ENCODE measurements at regions not wholly inside any gene's neighbourhood (a gene's known extent, or its start where the extent isn't known, plus 50 kb on each side); places are given as distances from the start of the nearest gene placed in this dataset.

DNA sequence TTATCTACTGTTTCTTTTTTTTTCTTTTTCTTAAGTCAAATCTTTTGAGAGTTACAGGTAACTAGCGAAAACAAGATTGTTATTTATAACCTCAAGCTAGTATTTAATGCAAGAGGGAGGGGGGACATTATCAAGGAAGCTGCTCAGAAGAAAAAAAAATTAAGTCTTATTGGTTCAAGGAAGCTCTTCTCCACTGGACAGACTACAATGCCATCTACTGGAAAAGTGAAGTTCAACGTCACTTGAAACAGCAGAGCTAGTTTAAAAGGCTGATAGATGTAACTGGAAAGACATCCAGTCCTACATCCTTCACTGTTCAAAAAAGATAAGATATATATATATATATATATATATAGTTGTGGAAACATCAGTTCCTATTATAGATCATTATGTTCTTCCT is 418.0 kb upstream of the PSMD7 start:
- no peak for DNase-seq

DNA sequence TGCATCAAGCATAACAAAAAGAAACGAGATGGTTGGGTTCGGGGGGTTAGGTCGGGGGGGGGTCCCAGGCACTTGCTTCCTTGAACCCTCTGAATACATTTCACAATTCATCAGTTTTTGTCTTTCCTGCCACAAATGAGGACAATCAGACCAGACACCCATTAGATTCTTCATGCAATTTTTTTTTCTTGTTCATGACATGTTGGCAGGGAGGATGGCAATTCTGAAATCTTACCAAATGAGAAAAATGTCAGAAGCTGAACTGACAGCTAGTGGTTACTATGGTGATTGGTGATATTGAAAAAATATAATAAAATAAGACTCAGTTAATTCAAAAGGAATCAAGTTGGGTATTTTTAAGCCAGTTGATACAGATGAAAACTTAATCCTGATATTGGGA is 419.5 kb upstream of the PSMD7 start:
- DNase-seq, result no peak

DNA sequence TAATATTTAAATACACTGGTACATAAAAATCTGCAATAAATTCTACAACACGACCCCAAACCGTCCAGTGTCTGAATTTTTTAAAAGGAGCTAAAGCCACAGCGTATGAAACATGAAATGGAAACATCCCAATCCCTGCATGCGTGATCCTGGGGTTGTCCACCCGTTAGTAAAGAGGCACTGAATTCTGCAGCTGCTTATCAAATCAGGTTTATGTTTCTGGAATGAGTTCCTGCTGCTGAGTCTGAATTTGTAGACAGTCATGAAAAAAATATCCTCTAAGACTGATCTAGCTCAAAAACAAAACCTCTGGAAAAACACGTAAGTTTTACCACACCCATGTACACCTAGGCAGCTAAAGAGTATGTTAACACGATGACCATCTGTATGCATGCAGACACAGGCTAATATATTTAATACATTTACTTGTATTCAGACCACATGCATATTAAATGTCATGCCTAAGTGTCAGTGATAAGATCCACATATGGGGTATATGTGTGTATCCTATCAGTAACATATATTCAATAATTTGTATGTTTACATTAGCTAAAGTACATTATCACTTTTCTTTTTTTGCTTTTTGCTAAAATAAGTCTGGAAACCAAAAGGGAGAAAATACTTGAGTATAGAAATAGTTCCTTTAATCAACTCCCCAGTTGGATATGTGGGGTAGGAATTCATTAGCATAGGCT is 420.5 kb upstream of the PSMD7 start:
- no peak for DNase-seq

DNA sequence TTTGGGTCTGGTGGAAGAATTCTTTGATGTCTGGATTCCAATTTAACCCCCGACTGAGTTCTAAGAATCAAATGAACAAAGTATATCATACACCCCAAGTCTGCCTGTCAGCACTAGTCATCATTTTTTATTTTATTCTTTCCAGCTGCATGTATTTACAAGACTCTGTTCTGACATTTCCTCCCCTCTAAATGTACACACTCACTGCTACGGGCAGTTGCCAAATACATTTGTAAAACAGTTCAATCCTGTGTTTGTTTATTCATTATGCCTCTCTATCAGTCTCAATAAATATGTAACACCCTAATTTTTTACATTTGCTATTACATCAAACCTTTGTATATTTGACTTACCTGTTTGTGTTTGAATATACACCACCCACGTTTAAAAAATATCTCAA is 422.3 kb upstream of the PSMD7 start:
- no peak for DNase-seq

DNA sequence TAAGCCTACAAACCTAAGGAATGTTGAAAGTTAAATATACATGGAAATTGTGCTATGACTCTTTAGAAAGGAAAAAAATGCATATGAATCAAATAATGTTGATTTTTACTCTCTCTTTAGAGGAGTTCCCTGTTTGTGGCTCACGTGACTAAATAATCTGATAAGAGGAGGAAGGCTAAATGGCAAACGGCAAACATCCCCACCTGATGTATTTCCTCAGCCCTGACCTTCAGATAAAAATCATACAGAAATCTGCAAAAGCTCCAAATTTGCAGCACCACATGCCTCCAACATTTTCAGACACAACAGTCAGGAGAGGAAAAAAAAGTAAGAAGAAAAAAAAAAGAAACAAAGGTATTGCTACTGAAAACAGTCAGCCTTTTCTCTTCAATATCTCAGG is 423.0 kb upstream of the PSMD7 start:
- no peak for DNase-seq

DNA sequence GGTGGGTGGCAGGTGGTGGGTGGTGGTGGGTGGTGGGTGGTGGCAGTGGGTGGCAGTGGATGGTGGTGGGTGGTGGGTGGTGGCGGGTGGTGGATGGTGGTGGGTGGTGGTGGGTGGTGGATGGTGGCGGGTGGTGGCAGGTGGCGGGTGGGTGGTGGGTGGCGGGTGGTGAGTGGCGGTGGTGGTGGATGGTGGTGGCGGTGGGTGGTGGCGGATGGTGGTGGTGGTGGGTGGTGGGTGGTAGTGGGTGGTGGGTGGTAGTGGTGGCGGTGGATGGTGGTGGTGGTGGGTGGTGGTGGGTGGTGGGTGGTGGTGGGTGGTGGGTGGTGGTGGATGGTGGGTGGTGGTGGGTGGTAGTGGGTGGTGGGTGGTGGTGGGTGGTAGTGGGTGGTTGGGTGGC is 423.8 kb upstream of the PSMD7 start:
- DNase-seq, result no peak

DNA sequence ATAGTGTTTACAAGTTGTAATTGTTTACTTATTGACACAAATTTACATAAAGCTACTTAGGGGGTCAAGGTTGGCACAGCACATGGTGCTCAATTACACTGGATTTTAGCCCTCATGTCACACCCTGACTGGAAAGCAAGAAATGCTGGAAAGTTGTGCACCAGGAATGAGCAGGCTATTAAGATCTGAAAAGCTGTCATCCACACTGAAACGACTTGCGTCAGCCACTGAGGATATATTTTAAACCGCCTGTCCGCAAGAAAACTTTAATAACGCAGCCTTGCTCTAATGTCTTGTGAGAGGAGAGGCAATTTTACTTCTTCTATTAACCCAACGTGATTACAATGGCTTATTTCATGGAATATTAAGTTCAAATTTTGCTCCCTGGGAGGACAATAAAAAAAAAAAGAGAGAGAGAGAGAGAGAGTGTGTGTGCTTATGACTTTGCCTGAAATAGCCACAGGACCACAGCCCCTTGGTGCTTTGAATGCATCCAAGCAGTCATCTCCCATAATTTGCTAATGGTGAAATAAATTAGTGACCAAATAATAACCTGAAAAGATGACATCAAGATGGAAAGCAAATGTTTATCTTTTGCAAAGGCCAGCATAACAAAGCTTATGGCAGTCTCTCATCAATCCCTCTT is 425.4 kb upstream of the PSMD7 start:
- DNase-seq, result no peak

DNA sequence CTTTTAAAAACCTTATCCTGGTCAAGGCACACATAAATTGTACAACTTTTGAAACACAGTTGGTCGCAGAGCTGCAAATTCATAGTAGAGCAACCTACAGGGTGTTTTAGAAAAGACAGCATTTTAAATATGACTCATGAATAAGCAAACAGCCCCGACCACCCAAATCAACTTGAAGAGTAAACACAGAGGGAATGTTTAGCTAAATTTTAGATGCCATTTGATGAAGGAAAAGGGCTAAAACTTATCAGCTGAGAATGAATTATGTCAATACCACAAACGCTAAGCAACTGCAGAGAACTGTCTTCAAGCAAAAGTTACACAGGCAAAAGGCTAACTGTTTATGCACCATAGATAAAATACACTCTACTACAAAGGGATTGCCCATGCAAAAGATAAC is 427.5 kb upstream of the PSMD7 start:
- DNase-seq, result no peak

DNA sequence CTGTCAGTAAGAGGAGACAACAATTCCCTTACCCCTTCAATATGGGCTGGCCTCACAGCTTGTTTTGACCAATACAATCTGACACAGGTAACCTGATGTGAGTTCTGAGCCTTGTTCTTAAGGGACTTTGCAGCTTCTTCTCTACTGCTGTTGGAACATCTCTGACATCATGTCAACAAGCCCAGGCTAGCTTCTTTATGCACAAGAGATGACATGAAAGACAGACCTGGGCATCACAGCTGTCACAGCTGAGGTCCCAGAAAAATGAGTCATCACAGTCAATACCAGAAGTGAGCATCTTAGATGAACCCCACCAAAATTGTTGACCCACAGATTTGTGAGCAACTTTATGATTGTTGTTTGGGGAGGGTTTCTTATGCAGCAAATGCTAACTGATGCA is 431.7 kb upstream of the PSMD7 start:
- DNase-seq, result no peak

DNA sequence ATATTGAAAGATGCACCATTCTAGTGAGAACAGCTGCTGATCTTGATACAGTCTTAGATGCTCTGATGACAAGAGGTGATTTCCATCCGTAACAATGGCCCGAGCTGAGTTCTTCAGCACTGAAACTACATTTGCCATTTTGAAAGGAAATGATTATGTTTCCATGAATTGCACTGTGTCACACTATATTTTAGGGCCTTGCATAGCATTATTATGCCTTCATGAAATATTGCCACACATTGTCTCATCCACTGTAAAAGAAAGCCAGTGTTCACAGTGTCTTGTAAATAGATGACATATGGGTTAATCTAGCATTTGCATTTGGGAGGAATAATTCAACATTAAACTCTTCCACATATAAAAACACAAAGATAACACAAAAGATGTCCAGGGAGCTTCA is 438.3 kb upstream of the PSMD7 start:
- no peak for DNase-seq

DNA sequence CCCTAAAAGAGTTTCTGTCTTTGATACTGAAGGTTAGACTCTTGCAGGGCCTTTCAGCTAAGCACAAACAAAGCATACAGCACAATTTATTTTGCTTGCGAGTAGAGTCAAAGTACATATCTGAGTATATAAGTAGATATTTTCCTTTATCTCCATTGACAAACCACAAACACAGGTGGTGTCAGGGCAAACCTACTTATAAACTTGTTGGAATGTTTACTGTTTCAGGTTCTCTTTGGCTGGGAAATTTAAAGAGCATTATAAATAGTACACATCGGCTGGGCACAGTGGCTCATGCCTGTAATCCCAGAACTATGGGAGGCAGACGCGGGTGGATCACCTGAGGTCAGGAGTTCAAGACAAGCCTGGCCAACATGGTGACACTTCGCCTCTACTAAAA is 442.6 kb upstream of the PSMD7 start:
- DNase-seq, result no peak

DNA sequence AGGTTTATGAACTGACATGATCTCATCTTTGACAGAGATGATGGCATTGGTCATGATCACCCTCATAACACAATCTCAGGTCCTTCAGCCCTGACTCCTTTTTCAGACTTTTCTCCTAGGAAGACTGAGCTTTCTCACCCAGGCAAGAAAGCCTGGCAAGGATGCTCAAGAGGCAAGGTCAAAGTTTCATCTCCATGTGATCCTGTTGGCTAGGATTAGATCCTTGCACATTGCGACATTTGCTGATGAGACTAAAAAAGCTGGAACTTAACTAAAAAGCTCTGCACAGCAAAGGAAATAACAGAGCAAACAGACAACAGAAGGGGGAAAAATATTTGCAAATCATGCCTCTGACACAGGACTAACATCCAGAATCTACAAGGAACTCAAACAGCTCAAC is 444.1 kb upstream of the PSMD7 start:
- no peak for DNase-seq

DNA sequence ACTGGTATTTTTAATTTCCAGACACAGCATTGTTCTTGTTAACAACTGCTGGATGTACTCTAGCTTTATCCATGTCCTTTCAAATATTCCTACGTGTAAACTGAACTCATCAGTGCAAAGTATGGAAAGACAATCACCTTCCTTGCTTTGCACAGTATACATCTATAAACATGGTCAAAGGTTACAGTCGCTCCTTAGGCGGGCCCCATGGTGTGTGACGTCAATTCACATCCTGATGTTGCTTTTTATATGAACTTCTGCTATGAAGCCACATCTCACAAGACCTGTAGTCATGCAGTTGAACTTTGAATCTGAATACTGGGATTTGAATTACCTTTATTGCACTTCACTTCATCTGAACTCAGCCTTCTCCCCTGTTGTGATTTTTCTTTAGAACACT is 447.6 kb upstream of the PSMD7 start:
- no peak for DNase-seq

DNA sequence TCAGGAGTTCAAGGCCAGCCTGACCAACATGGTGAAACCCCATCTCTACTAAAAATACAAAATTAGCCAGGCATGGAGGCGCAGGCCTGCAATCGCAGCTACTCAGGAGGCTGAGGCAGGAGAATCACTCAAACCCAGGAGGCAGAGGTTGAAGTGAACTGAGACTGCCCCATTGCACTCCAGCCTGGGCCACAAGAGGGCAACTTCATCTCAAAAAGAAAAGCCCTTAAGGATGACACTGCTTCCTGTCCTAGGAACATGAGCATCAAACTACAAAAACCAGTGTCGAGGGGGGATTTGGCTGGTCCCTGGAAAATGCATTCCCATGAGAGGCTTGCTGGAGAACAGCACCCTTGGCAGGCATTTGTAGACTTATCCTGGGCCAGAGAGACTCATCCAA is 449.5 kb upstream of the PSMD7 start:
- no peak for DNase-seq

DNA sequence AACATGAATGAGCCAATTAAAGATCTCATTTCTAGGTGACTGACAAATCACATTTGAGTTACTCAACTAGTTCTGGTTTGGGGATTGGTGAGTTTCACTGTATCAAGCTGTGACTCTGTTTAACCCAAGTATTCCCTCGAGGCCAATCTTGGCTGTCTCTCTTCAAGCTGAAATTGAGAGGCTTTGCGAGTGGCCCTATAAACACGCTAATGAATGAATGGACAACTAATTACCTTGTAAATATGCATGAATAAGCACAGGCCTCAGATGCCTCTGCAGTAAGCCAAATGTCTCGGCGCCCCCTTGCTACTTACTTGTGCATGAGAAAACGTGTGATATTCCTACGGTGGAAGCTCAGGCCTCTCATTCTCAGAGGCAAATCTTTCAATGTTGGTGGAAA is 450.3 kb upstream of the PSMD7 start:
- DNase-seq, result no peak

DNA sequence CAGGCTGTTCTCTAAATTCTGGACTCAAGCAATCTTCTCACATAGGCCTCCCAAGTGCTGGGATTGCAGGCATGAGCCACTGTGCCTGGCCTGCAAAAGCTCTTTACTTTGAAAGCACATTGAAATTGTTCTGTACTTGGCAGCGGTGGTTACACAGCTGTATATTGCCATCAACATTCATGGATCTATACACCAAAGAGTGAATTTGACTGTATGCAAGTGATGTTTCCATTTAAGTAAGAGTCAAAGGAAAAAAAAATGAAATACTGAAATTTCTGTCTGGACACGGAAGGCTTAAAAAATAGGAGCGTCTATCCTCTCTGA is 450.6 kb upstream of the PSMD7 start:
- DNase-seq, result no peak

DNA sequence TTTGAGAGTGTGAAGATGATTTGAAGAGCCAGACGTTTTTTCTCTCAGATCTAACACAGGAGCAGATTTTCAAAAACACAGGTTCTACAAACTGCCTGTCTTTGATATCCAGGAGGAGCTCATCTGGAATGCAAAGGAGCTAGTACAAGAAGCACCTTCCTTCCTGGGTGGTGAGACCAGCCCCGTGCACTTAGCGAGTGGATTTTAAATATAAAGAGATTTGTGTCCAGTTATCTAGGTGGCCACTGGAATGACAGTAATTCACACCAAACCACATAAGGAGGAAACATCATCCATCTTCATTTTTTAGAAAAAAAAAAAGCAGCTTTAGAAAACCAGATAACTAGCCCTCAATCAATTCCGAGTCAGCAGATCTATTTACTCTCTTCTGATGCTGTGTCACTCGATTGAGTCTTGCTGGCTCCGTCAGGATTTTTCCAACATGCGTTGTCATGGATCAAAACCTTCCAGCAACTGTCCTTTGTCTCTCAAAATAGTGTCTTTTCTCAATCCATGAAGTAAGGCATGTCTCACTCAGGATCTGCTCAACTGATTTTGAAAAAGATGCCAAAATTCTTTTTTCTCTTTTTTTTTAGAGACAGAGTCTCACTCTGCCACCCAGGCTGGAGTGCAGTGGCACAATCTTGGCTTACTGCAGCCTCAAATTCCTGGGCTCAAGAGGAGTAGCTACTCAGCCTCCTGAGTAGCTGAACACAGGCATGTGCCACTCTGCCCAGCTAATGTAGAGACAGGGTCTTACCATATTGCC is 451.2 kb upstream of the PSMD7 start:
- no peak for DNase-seq

DNA sequence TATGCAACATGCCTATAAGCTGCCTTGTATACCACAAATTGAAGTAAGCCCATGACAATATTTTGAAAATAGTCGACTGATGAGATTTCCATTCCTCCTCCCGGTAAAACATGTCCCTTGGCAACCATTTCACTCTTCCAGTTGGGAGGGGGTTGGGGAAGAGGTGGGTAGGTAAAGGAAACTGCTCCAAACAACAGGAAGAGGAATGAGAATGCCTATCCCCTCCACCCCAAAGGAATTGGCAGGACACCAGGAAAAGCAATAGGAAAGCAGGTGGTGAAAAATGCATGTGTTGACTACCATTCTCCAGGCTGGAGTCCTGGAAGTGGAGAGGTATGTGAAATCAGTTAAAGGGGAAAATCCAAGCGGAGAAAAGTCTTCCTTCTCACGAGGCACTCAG is 455.9 kb upstream of the PSMD7 start:
- no peak for DNase-seq

DNA sequence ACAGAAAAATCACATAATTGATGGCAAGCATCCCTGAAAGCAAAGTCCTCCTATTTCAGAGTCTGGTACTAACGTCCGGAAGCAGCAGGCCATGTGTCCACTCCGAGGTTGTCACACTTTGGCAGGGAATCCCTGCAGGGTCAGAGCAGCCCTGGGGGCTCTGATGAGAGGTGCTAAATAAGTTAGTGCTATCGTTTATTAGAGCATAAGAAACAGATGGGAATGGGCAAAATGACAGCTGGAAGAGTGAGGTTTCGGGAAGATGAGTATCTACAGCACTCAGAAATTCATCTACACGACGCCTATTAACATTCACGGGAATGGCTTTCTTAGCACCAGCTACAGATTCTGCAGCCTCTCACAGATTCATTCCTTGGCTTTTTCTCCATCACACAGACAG is 465.4 kb upstream of the PSMD7 start:
- DNase-seq, result no peak

DNA sequence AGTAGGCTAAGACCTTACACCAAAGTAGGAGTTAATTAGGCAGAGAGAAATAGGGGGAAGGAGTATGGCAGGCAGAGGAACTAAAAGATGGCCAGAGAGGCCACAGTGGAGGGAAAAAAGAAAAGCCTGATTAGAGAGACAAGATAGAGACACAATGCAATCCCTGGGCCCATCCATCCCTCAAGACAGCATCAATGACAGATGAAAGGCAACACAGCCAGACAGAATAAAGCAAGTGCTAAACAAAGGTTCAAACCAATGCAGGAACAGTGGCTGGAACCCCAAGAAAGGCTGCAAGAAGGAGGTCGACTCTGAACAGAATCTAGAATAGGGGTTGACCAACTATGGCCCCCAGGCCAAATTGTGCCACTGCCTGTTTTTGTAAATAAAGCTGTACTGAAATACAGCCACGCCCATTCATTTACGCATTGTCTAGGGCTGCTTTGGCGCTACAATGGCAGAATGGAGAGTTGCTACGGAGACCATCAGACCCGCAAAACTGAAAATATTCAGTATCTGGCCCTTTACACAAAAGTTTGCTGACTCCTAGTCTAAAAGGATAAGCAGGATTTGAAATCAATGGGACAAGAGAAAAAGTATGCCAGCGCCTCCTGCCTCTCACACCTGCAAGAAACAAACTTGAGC is 473.3 kb upstream of the PSMD7 start:
- no peak for DNase-seq

DNA sequence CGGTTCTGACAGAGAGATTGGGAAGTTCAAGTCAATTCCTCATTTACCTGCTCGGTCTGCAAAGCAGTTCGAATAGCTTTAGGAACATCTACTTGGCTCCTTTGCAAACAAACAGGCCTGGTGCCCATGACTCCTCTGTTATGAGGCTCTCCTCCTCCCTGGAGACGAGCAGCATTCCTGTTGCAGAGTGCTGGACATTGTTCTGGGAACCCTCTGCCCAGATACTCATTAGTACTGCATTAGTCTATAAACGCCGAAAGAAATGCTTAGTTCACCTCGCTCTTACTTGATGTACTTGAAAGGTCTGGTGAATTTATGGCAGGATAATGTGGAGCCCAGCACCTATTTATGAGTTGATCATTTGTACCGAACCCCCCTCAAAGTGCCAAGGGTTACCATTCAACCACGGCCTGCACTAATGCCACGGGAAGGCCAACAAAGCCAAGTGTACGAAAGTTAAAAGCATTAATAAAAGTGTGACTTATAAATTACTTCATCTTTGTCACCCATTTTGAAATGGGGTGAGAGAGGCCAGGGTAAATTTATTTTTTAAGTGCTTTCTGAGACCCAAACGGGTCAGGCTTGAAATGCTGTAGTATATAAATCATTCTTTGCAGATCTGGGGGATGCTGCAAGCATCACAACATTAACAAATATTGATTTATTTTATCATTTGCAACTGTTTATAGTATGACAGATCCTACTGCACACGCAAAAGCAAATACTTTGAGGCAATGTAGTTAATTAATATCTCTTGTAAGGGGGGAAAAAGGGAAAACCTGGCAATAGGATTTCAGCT is 478.9 kb upstream of the PSMD7 start:
- DNase-seq, result no peak

DNA sequence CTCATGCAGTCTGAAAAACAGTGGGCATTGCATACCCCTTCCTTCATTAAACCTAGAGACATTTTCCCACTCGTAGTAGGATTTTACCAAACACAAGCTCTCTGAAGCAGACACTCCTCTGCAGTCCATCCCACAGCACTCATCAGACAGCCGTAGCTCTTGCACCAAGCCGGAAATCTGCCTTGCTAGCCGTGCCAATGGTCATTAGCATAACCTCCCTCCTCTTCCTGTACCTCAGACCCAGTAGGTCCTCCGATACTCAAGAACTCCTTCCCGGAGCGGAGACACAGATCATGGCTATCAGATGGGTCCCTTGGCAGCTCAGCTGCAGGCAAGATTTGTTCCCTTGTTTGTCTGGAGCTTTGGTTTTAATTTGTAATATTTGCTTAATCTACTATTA is 483.1 kb upstream of the PSMD7 start:
- no peak for DNase-seq

DNA sequence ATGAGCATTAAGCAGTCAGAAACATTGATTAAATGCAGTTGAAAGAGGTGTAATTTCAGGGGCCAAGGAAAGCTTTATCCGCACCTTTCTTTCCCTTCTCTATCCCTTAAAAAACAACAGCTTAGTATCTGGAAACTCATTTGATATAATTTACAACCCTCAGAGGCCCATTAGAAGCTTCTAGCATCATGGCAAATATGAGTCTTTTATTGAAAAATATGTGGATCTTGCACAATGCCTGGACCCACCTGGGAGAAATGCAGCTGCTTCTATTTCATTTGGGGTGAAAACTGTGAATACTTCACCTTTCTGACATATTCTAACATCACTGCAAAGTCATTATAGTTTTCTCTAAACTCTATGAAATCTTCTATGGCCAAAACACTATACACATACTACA is 492.2 kb upstream of the PSMD7 start:
- no peak for DNase-seq

Measured in activated CD8-positive, alpha-beta memory T cell treated with anti-CD3 and anti-CD28 coated beads, Interleukin-2, amount 50 U/mL, for 48 hours (primary cell).